HEK293 (cell line): ENCODE measurements at regions not wholly inside any gene's neighbourhood (a gene's known extent, or its start where the extent isn't known, plus 50 kb on each side); places are given as distances from the start of the nearest gene placed in this dataset.

Experiments used
- SP2 ChIP-seq: fragments of 450-650 bp; formaldehyde crosslinking; IDR thresholded peaks from 2 replicates; pipeline ENCODE4 v1.5.1; 2016; ENCODE audit warnings: missing biosample characterization, missing genetic modification characterization
- YY1 ChIP-seq: fragments of 450-650 bp; formaldehyde crosslinking; IDR thresholded peaks from 2 replicates; pipeline ENCODE4 v1.5.1; 2018; ENCODE audit warnings: missing biosample characterization, missing genetic modification characterization
- ZFP69B ChIP-seq: fragments of 450-650 bp; formaldehyde crosslinking; IDR thresholded peaks from 2 replicates; pipeline ENCODE4 v1.5.1; 2016; ENCODE audit warnings: missing biosample characterization, missing genetic modification characterization
- ZNF426 ChIP-seq: fragments of 450-650 bp; formaldehyde crosslinking; IDR thresholded peaks from 2 replicates; pipeline ENCODE4 v1.5.1; 2017; ENCODE audit warnings: missing biosample characterization, missing genetic modification characterization, mild to moderate bottlenecking, inconsistent platforms, moderate library complexity
- TF ChIP-seq, protein P1 (sequence below): fragments of 450-650 bp; formaldehyde crosslinking; IDR thresholded peaks from 2 replicates; pipeline ENCODE4 v1.5.1; 2016; ENCODE audit warnings: missing biosample characterization, missing genetic modification characterization
- TF ChIP-seq, protein P2 (sequence below): fragments of 450-650 bp; formaldehyde crosslinking; IDR thresholded peaks from 2 replicates; pipeline ENCODE4 v1.5.1; 2016; ENCODE audit warnings: missing biosample characterization, missing genetic modification characterization, low read depth
- TF ChIP-seq, protein P3 (sequence below): fragments of 450-650 bp; formaldehyde crosslinking; IDR thresholded peaks from 2 replicates; pipeline ENCODE4 v1.5.1; 2016; ENCODE audit warnings: missing biosample characterization, missing genetic modification characterization
- TF ChIP-seq, protein P4 (sequence below): fragments of 450-650 bp; formaldehyde crosslinking; IDR thresholded peaks from 2 replicates; pipeline ENCODE4 v1.5.1; 2016; ENCODE audit warnings: missing biosample characterization, missing genetic modification characterization

DNA sequence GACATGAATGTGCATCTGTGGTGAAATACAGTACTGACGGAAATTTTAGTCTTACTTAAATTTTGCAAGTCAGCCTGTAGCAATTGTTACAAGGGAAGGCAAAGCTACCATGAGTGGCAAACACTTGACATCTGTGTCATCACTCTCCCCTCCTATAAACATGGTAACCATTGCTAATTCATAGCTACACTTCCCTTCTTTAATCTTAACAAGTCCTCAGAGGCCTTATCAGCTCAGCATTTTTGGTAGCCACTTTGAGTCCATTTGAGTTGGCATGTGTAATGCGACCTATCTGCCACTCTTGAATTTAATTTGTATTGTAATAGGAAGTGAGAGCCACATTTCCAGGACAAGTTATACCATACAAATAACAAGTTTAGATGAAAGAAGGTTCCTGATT lies 218.1 kb downstream of the RMST start:
- TF ChIP-seq, protein P1, sequence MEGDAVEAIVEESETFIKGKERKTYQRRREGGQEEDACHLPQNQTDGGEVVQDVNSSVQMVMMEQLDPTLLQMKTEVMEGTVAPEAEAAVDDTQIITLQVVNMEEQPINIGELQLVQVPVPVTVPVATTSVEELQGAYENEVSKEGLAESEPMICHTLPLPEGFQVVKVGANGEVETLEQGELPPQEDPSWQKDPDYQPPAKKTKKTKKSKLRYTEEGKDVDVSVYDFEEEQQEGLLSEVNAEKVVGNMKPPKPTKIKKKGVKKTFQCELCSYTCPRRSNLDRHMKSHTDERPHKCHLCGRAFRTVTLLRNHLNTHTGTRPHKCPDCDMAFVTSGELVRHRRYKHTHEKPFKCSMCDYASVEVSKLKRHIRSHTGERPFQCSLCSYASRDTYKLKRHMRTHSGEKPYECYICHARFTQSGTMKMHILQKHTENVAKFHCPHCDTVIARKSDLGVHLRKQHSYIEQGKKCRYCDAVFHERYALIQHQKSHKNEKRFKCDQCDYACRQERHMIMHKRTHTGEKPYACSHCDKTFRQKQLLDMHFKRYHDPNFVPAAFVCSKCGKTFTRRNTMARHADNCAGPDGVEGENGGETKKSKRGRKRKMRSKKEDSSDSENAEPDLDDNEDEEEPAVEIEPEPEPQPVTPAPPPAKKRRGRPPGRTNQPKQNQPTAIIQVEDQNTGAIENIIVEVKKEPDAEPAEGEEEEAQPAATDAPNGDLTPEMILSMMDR (tag by site-specific recombination) = no peak
- TF ChIP-seq, protein P2, sequence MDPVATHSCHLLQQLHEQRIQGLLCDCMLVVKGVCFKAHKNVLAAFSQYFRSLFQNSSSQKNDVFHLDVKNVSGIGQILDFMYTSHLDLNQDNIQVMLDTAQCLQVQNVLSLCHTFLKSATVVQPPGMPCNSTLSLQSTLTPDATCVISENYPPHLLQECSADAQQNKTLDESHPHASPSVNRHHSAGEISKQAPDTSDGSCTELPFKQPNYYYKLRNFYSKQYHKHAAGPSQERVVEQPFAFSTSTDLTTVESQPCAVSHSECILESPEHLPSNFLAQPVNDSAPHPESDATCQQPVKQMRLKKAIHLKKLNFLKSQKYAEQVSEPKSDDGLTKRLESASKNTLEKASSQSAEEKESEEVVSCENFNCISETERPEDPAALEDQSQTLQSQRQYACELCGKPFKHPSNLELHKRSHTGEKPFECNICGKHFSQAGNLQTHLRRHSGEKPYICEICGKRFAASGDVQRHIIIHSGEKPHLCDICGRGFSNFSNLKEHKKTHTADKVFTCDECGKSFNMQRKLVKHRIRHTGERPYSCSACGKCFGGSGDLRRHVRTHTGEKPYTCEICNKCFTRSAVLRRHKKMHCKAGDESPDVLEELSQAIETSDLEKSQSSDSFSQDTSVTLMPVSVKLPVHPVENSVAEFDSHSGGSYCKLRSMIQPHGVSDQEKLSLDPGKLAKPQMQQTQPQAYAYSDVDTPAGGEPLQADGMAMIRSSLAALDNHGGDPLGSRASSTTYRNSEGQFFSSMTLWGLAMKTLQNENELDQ = no peak
- no peak for TF ChIP-seq ZNF426 (tag by site-specific recombination)
- TF ChIP-seq YY1 (tag by site-specific recombination) = no peak
- TF ChIP-seq, protein P3, sequence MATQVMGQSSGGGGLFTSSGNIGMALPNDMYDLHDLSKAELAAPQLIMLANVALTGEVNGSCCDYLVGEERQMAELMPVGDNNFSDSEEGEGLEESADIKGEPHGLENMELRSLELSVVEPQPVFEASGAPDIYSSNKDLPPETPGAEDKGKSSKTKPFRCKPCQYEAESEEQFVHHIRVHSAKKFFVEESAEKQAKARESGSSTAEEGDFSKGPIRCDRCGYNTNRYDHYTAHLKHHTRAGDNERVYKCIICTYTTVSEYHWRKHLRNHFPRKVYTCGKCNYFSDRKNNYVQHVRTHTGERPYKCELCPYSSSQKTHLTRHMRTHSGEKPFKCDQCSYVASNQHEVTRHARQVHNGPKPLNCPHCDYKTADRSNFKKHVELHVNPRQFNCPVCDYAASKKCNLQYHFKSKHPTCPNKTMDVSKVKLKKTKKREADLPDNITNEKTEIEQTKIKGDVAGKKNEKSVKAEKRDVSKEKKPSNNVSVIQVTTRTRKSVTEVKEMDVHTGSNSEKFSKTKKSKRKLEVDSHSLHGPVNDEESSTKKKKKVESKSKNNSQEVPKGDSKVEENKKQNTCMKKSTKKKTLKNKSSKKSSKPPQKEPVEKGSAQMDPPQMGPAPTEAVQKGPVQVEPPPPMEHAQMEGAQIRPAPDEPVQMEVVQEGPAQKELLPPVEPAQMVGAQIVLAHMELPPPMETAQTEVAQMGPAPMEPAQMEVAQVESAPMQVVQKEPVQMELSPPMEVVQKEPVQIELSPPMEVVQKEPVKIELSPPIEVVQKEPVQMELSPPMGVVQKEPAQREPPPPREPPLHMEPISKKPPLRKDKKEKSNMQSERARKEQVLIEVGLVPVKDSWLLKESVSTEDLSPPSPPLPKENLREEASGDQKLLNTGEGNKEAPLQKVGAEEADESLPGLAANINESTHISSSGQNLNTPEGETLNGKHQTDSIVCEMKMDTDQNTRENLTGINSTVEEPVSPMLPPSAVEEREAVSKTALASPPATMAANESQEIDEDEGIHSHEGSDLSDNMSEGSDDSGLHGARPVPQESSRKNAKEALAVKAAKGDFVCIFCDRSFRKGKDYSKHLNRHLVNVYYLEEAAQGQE (tag by site-specific recombination) = no peak
- TF ChIP-seq, protein P4, sequence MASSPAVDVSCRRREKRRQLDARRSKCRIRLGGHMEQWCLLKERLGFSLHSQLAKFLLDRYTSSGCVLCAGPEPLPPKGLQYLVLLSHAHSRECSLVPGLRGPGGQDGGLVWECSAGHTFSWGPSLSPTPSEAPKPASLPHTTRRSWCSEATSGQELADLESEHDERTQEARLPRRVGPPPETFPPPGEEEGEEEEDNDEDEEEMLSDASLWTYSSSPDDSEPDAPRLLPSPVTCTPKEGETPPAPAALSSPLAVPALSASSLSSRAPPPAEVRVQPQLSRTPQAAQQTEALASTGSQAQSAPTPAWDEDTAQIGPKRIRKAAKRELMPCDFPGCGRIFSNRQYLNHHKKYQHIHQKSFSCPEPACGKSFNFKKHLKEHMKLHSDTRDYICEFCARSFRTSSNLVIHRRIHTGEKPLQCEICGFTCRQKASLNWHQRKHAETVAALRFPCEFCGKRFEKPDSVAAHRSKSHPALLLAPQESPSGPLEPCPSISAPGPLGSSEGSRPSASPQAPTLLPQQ (tag by site-specific recombination) = no peak
- no peak for TF ChIP-seq SP2
- no peak for TF ChIP-seq ZFP69B (tag by site-specific recombination)
